ENCODE measurements at regions not wholly inside any gene's neighbourhood (a gene's known extent, or its start where the extent isn't known, plus 50 kb on each side); places are given as distances from the start of the nearest gene placed in this dataset.
"Not testable (repeated sequence)": the region's sequence is repeated elsewhere in the genome, so short reads cannot be mapped to it uniquely, and the experiment has no call there.

- not testable (repeated sequence) for H3K4me3 ChIP-seq (ENCODE audit: low read depth, low read length); DNase-seq (ENCODE audit: low read depth)
Observed at GRCh38 chr16:29168515-29169259, 183.8 kb downstream of the LAT start.

GRCh38 chr16:29164442-29165089 is 179.7 kb downstream of the LAT start:
- not testable (repeated sequence) for DNase-seq (ENCODE audit: low read depth); H3K4me3 ChIP-seq (ENCODE audit: low read depth, low read length)

GRCh38 chr16:29160171-29160570 is 175.3 kb downstream of the LAT start:
- H3K4me3 ChIP-seq (ENCODE audit: low read depth, low read length); DNase-seq (ENCODE audit: low read depth): not testable (repeated sequence)

- not testable (repeated sequence) for DNase-seq (ENCODE audit: low read depth); H3K4me3 ChIP-seq (ENCODE audit: low read depth, low read length)
Observed at GRCh38 chr16:29159603-29160002, 174.8 kb downstream of the LAT start.

GRCh38 chr16:29158785-29159184 is 173.9 kb downstream of the LAT start:
- TF ChIP-seq POLR2A (IDR thresholded peaks at IDR 0.05; ENCODE audit: extremely low read depth, insufficient read length) (no peak), MYC (IDR thresholded peaks at IDR 0.05; ENCODE audit: low read depth, low read length) (no peak), CTCF (IDR thresholded peaks at IDR 0.05; ENCODE audit: low read depth, low read length) (no peak), MAX (IDR thresholded peaks at IDR 0.05; ENCODE audit: low read depth, low read length) (no peak)
- H3K4me3 ChIP-seq (ENCODE audit: low read depth, low read length): no peak overlapping the region
- no peak for DNase-seq (ENCODE audit: low read depth)

- not testable (repeated sequence) for DNase-seq (ENCODE audit: low read depth); H3K4me3 ChIP-seq (ENCODE audit: low read depth, low read length)
Observed at GRCh38 chr16:29158031-29158784, 173.4 kb downstream of the LAT start.

- TF ChIP-seq MYC (IDR thresholded peaks at IDR 0.05; ENCODE audit: low read depth, low read length): peak; percentile 18; the same call in 1 of the 2 replicates
- DNase-seq (ENCODE audit: low read depth): peak; percentile 89
- peak overlapping the region; percentile 46 for H3K4me3 ChIP-seq (ENCODE audit: low read depth, low read length)
Observed at GRCh38 chr16:29157051-29157923, 172.4 kb downstream of the LAT start.

- TF ChIP-seq CTCF (IDR thresholded peaks at IDR 0.05; ENCODE audit: low read depth, low read length) (no peak), MAX (IDR thresholded peaks at IDR 0.05; ENCODE audit: low read depth, low read length) (no peak), MYC (IDR thresholded peaks at IDR 0.05; ENCODE audit: low read depth, low read length) (no peak), POLR2A (IDR thresholded peaks at IDR 0.05; ENCODE audit: extremely low read depth, insufficient read length) (no peak)
- DNase-seq (ENCODE audit: low read depth): no peak
- H3K4me3 ChIP-seq (ENCODE audit: low read depth, low read length): no peak overlapping the region
Observed at GRCh38 chr16:29156511-29156910, 171.7 kb downstream of the LAT start.

GRCh38 chr16:29155866-29156200 is 171.0 kb downstream of the LAT start:
- not testable (repeated sequence) for H3K4me3 ChIP-seq (ENCODE audit: low read depth, low read length); DNase-seq (ENCODE audit: low read depth)

GRCh38 chr16:29155131-29155865 is 170.4 kb downstream of the LAT start:
- H3K4me3 ChIP-seq (ENCODE audit: low read depth, low read length); DNase-seq (ENCODE audit: low read depth): not testable (repeated sequence)
